ENCODE measurements at regions not wholly inside any gene's neighbourhood (a gene's known extent, or its start where the extent isn't known, plus 50 kb on each side); places are given as distances from the start of the nearest gene placed in this dataset.

DNA sequence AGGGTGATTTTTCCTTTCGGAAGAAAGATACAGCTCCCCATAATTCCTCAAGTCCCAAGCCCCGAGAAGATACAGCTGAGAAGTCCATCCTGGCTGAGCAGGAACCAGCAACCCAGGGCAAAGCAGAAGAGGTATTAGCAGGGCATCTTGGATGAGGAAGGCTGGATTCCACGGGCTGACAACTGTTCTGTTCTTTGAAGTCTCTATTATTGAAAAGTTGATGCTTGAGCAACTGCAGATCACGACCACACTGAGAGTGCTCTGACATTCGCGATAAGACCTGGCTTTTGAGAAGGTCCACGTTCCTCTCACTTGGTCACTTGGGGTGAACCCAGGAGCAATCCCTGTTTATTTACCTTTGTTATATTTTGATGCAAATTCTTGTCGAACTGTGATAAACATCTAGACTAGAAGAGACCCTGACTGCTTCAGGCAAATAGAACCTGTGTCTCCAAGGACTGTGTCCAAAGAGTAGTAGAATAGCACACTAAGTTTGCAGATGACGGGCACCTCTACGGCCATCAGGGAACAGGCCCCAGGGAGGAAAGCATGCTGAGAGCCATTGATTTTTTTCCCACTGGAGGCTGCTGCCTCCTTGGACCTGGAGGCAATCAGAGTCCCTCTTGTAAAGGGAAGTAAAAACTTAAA is 133.1 kb downstream of the ARL4C start:
- no peak overlapping the region for H3K23ac ChIP-seq (ENCODE audit: insufficient read length, low read depth, low read length)
- H3K9ac ChIP-seq (ENCODE audit: extremely low read depth, insufficient read length, low read length) = no peak overlapping the region
- Mint-ChIP-seq H3K4me3 (peak overlapping the region; percentile 14 to 37; a peak in 3 of 5 replicates), H3K9me3 (peaks cover 4% of the 10 kb centered on the region in 2 experiments), H3K4me1 (peaks cover 43 to 54% of the 10 kb centered on the region in 2 experiments), H3K36me3 (ENCODE audit: insufficient read depth in 1 of 3, low read depth in 3 of 3) (peaks cover 0 to 6% (median 0%) of the 10 kb centered on the region in 3 experiments; a peak in 3 of 7 replicates), H3K27me3 (ENCODE audit: low read depth) (peaks cover 24% of the 10 kb centered on the region), H3K27ac (peak overlapping the region; percentile 23 to 87 (median 63); a peak in 3 of 7 replicates)
- H3K18ac ChIP-seq (ENCODE audit: insufficient read length, low read depth, low read length) = peak overlapping the region; percentile 60
- no peak overlapping the region for H2BK20ac ChIP-seq (ENCODE audit: low read depth, low read length, poor library complexity, severe bottlenecking)
- H3K27ac ChIP-seq (ENCODE audit: insufficient read length, low read depth, low read length) = no peak overlapping the region
- H3K23me2 ChIP-seq (ENCODE audit: insufficient read length, low read depth, low read length, poor library complexity, severe bottlenecking) = no peaks in the 10 kb centered on the region
- H3K14ac ChIP-seq (ENCODE audit: insufficient read depth, low read length) = no peak overlapping the region; the same call in 1 of the 2 replicates
- H2BK15ac ChIP-seq (ENCODE audit: low read depth, low read length) = no peak overlapping the region
- no peaks in the 10 kb centered on the region for H3K79me2 ChIP-seq (ENCODE audit: insufficient read depth, low read length)
- no peak overlapping the region for H3K56ac ChIP-seq (ENCODE audit: insufficient read length, low read depth, low read length)
- no peak overlapping the region for H3K4me2 ChIP-seq (ENCODE audit: insufficient read depth, insufficient read length, low read length)
- no peak overlapping the region for H4K91ac ChIP-seq (ENCODE audit: insufficient read length, low read depth, low read length)
- H4K5ac ChIP-seq (ENCODE audit: insufficient read length, low read depth, low read length) = no peak overlapping the region
- H3K4ac ChIP-seq (ENCODE audit: low read depth, low read length) = no peak overlapping the region
- H4K8ac ChIP-seq (replicated peaks; ENCODE audit: insufficient read length, low read depth, low read length) = no peak overlapping the region
- DNase-seq = no peak
- no peaks in the 10 kb centered on the region for H4K20me1 ChIP-seq (ENCODE audit: control insufficient read depth, insufficient read depth, insufficient read length)
- no peak overlapping the region for H2BK5ac ChIP-seq (ENCODE audit: insufficient read length, low read length)
- H3K79me1 ChIP-seq (ENCODE audit: insufficient read depth, low read depth, low read length, poor library complexity, severe bottlenecking) = no peaks in the 10 kb centered on the region
- TF ChIP-seq, protein P1, sequence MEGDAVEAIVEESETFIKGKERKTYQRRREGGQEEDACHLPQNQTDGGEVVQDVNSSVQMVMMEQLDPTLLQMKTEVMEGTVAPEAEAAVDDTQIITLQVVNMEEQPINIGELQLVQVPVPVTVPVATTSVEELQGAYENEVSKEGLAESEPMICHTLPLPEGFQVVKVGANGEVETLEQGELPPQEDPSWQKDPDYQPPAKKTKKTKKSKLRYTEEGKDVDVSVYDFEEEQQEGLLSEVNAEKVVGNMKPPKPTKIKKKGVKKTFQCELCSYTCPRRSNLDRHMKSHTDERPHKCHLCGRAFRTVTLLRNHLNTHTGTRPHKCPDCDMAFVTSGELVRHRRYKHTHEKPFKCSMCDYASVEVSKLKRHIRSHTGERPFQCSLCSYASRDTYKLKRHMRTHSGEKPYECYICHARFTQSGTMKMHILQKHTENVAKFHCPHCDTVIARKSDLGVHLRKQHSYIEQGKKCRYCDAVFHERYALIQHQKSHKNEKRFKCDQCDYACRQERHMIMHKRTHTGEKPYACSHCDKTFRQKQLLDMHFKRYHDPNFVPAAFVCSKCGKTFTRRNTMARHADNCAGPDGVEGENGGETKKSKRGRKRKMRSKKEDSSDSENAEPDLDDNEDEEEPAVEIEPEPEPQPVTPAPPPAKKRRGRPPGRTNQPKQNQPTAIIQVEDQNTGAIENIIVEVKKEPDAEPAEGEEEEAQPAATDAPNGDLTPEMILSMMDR (conservative IDR thresholded peaks at IDR 0.05) = no peak
- H2BK12ac ChIP-seq (ENCODE audit: insufficient read length, low read depth, low read length) = no peak overlapping the region
- no peak overlapping the region for H3T11ph ChIP-seq (ENCODE audit: low read length)
- H3K4me1 ChIP-seq (ENCODE audit: insufficient read depth, low read length) = peaks cover 3% of the 10 kb centered on the region; the same call in 1 of the 2 replicates
- H2AFZ ChIP-seq (ENCODE audit: low read length) = no peak overlapping the region
- no peak overlapping the region for H2AK5ac ChIP-seq (ENCODE audit: insufficient read length, low read length)
- H2BK120ac ChIP-seq (ENCODE audit: low read depth, low read length, poor library complexity, severe bottlenecking) = no peak overlapping the region
- WGBS (ENCODE audit: extremely low coverage, insufficient read length, low lambda C conversion rate) = no CpG with 5 or more reads among the region's 10 CpGs
- H3K27me3 ChIP-seq (ENCODE audit: insufficient read depth, low read length) = no peaks in the 10 kb centered on the region
- H3K9me3 ChIP-seq (ENCODE audit: control insufficient read depth, low read depth, low read length) = no peaks in the 10 kb centered on the region

All from H9 (cell line).